ENCODE measurements at regions not wholly inside any gene's neighbourhood (a gene's known extent, or its start where the extent isn't known, plus 50 kb on each side); places are given as distances from the start of the nearest gene placed in this dataset.

- TF ChIP-seq CTCF (IDR thresholded peaks at IDR 0.05) (no peak), POLR2A (IDR thresholded peaks at IDR 0.05) (no peak), POLR2AphosphoS5 (IDR thresholded peaks at IDR 0.05; ENCODE audit: insufficient read depth in 1 of 2, low read depth in 1 of 2) (no peak)
Observed at GRCh38 chr9:108054131-108054630, 564.6 kb upstream of the KLF4 start.

Data from vagina (tissue), 2 donors.